ENCODE measurements at regions not wholly inside any gene's neighbourhood (a gene's known extent, or its start where the extent isn't known, plus 50 kb on each side); places are given as distances from the start of the nearest gene placed in this dataset.

GRCh38 chr2:19029655-19030054 lies 328.8 kb downstream of the OSR1 start:
- H3K79me2 ChIP-seq (ENCODE audit: insufficient read depth, low read length) = no peaks in the 10 kb centered on the region
- intact Hi-C loops (cut with micrococcal nuclease; ENCODE audit: unreplicated experiment) = no loop called here
- no peaks in the 10 kb centered on the region for H3K4me1 ChIP-seq (ENCODE audit: insufficient read depth, low read length)
- no peak overlapping the region for H3K27ac ChIP-seq (ENCODE audit: extremely low read length, insufficient read depth, low read length)
- no peak overlapping the region for H3K4me3 ChIP-seq (replicated peaks in 1 of 3; ENCODE audit: insufficient read depth in 1 of 3, low read depth in 2 of 3, low read length in 3 of 3)
- DNase-seq (ENCODE audit: low spot score) = no peak
- H2AFZ ChIP-seq (ENCODE audit: low read length) = no peak overlapping the region
- no peak for FAIRE-seq
- no peaks in the 10 kb centered on the region for H3K27me3 ChIP-seq (ENCODE audit: control insufficient read depth in 1 of 2, insufficient read depth in 2 of 2, low read length in 2 of 2)
- ChIA-PET CTCF (ENCODE audit: low intra/inter-chr PET ratio, low total read pairs) (no interaction called here), POLR2A (no interaction called here)
- TF ChIP-seq ZNF354B (CRISPR knock-in tag; IDR thresholded peaks at IDR 0.05) (no peak), FOXO4 (CRISPR knock-in tag; conservative IDR thresholded peaks at IDR 0.05) (0 out of 2 replicates have a peak, but pooled peaks have one; percentile 66)
- in situ Hi-C loops (cut with HindIII; ENCODE audit: extremely low pct_ligation_motif_present, low pct_unique_long_range_greater_than_20kb) = no loop called here
- 56% methylated on average over 3 of the region's 3 CpGs for WGBS (ENCODE audit: low lambda C conversion rate)
- H3K9ac ChIP-seq (ENCODE audit: insufficient read depth, low read depth, low read length) = no peak overlapping the region
- no peak overlapping the region for H3K4me2 ChIP-seq (ENCODE audit: low read depth, low read length)
- no peaks in the 10 kb centered on the region for H3K36me3 ChIP-seq (replicated peaks in 1 of 2; ENCODE audit: control insufficient read depth in 1 of 2, insufficient read depth in 2 of 2, low read length in 2 of 2)
- H4K20me1 ChIP-seq (ENCODE audit: insufficient read depth, low read length) = no peaks in the 10 kb centered on the region
- ATAC-seq = no peak
- BruUV-seq (replicated peaks) = no TSS peak
- no peaks in the 10 kb centered on the region for H3K9me3 ChIP-seq (ENCODE audit: low read length)

GRCh38 chr2:19028587-19029375 lies 329.6 kb downstream of the OSR1 start:
- H3K79me2 ChIP-seq (ENCODE audit: insufficient read depth, low read length) = no peaks in the 10 kb centered on the region
- H3K27ac ChIP-seq (ENCODE audit: extremely low read length, insufficient read depth, low read length) = no peak overlapping the region
- intact Hi-C loops (cut with micrococcal nuclease; ENCODE audit: unreplicated experiment) = no loop called here
- no peak overlapping the region for H2AFZ ChIP-seq (ENCODE audit: low read length)
- H3K4me3 ChIP-seq (replicated peaks in 1 of 3; ENCODE audit: insufficient read depth in 1 of 3, low read depth in 2 of 3, low read length in 3 of 3) = no peak overlapping the region
- 78% methylated on average over 12 of the region's 12 CpGs for WGBS (ENCODE audit: low lambda C conversion rate)
- no peaks in the 10 kb centered on the region for H3K4me1 ChIP-seq (ENCODE audit: insufficient read depth, low read length)
- ATAC-seq = no peak
- no peak for DNase-seq (ENCODE audit: low spot score)
- no peak overlapping the region for H3K4me2 ChIP-seq (ENCODE audit: low read depth, low read length)
- in situ Hi-C loops (cut with HindIII; ENCODE audit: extremely low pct_ligation_motif_present, low pct_unique_long_range_greater_than_20kb) = no loop called here
- no peaks in the 10 kb centered on the region for H4K20me1 ChIP-seq (ENCODE audit: insufficient read depth, low read length)
- TF ChIP-seq NAIF1 (CRISPR knock-in tag; IDR thresholded peaks at IDR 0.05; ENCODE audit: borderline replicate concordance) (no peak), SOX5 (CRISPR knock-in tag; IDR thresholded peaks at IDR 0.05; ENCODE audit: borderline replicate concordance) (no peak), ZBTB8A (CRISPR knock-in tag; IDR thresholded peaks at IDR 0.05; ENCODE audit: borderline replicate concordance, low read depth) (no peak), MAF1 (CRISPR knock-in tag; IDR thresholded peaks at IDR 0.05; ENCODE audit: borderline replicate concordance) (no peak), PCBP1 (IDR thresholded peaks at IDR 0.05; ENCODE audit: borderline replicate concordance, low read depth, low read length) (no peak), ZFAT (CRISPR knock-in tag; conservative IDR thresholded peaks at IDR 0.05) (no peak), ZNF749 (CRISPR knock-in tag; IDR thresholded peaks at IDR 0.05; ENCODE audit: borderline replicate concordance) (no peak), HMGXB4 (CRISPR knock-in tag; IDR thresholded peaks at IDR 0.05; ENCODE audit: borderline replicate concordance in 1 of 2, low read depth in 1 of 2) (no peak), NBN (conservative IDR thresholded peaks at IDR 0.05) (no peak), SETDB1 (CRISPR knock-in tag; IDR thresholded peaks at IDR 0.05; ENCODE audit: borderline replicate concordance) (no peak), ARID3A (IDR thresholded peaks at IDR 0.05; ENCODE audit: low read depth, low read length) (no peak), ZNF354B (CRISPR knock-in tag; IDR thresholded peaks at IDR 0.05) (no peak)
- H3K9ac ChIP-seq (ENCODE audit: insufficient read depth, low read depth, low read length) = no peak overlapping the region
- BruUV-seq (replicated peaks) = no TSS peak
- H3K9me3 ChIP-seq (ENCODE audit: low read length) = no peaks in the 10 kb centered on the region
- CTCF ChIA-PET (ENCODE audit: low intra/inter-chr PET ratio, low total read pairs) = no interaction called here
- POLR2A ChIA-PET = no interaction called here
- H3K27me3 ChIP-seq (ENCODE audit: control insufficient read depth in 1 of 2, insufficient read depth in 2 of 2, low read length in 2 of 2) = no peaks in the 10 kb centered on the region
- H3K36me3 ChIP-seq (replicated peaks in 1 of 2; ENCODE audit: control insufficient read depth in 1 of 2, insufficient read depth in 2 of 2, low read length in 2 of 2) = no peaks in the 10 kb centered on the region
- FAIRE-seq = no peak
